ENCODE measurements at regions not wholly inside any gene's neighbourhood (a gene's known extent, or its start where the extent isn't known, plus 50 kb on each side); places are given as distances from the start of the nearest gene placed in this dataset.
"Not testable (repeated sequence)": the region's sequence is repeated elsewhere in the genome, so short reads cannot be mapped to it uniquely, and the experiment has no call there.

DNA sequence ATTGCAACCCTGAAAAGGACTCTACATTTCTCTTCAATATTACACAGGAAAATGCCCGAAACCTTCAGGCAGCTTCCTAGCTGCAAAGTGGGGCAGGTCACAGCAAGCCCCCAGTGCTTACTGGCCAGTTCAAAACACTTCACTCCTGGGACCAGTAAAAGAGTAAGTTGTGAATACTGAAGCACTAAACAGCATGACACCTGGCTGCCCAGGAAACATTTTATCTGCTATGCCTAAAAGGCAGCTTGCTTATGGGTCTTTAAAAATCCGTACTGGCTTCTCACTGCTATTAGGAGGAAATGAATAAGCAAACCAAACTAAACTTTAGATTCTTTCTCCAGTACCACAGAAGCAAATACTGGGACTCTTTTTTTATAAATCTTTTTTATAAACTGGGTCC, 457.9 kb upstream of the ALCAM start:
- no peak for FAIRE-seq
- no peak for DNase-seq (ENCODE audit: insufficient read length, low spot score)

DNA sequence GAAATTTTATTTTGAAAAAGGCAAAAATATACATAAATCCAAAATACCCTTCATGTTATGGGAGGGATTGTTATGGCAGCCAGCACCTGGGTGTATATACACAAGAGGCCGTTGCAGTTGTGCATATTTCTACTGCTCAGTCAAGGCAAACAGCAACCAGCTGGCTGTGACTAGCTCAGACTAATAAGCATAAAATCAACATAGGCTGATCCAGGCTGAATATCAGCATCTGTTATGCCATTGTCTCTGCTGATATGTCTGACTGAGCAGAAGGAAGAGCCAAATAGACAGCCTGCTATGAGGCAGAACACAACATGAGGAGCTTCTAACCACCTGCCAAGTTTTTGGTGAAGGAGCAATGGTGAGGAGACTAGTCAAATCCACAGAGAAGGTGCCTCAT, 457.5 kb upstream of the ALCAM start:
- FAIRE-seq, result no peak
- DNase-seq (ENCODE audit: insufficient read length, low spot score), result no peak

GRCh38 chr3:104909721-104910120, 457.0 kb upstream of the ALCAM start:
- DNase-seq (ENCODE audit: insufficient read length, low spot score), result no peak
- FAIRE-seq, result no peak

GRCh38 chr3:104911376-104911775, 455.3 kb upstream of the ALCAM start:
- DNase-seq (ENCODE audit: insufficient read length, low spot score), result no peak
- no peak for FAIRE-seq

- DNase-seq (ENCODE audit: insufficient read length, low spot score), result no peak
These were observed 449.7 kb upstream of the ALCAM start for GRCh38 chr3:104916971-104917370.

DNA sequence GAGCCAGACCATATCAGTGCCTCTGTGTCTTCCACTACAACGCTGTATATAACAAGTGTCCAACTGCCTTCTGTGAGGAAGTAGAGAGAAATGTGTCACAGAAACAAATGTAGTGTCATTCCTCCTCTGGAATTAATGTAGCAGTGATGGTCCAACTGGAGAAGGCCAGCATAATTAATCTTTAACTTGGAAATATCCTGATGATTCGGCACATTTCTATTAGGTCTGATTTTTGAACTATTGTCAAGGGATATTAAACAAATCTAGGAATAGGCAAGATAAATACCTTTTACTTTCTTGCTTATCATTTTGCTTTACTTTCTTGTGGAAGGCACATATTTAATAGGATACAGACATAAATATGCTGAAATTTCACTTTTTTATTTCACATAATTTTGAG, 446.2 kb upstream of the ALCAM start:
- FAIRE-seq, result no peak

More at GRCh38 chr3:104916971-104917370, 449.7 kb upstream of the ALCAM start:
- FAIRE-seq, result no peak

GRCh38 chr3:104933972-104934371, 432.7 kb upstream of the ALCAM start:
- DNase-seq (ENCODE audit: insufficient read length, low spot score) (no peak), FAIRE-seq (no peak)

More for the DNA sequence above, 446.2 kb upstream of the ALCAM start:
- DNase-seq (ENCODE audit: insufficient read length, low spot score), result no peak

DNA sequence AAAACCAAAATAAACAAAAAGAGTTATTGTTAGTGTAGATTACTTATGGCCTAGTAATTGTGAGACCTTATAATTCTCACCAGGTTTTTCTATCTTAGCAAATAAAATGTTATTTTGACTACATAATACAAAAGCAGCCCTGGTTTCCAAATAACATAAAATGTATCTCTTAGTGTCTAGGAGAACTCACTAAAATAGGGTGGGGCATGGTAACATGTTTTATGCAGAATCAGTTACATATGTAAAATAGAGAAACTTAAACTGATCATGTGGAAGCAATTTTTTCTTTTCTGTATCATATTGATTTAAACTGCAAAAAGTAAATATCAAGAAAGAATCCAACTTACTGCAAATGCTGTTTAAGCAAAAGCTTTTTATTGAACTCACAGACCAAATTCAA, 431.1 kb upstream of the ALCAM start:
- DNase-seq (ENCODE audit: insufficient read length, low spot score), result no peak
- FAIRE-seq, result no peak

DNA sequence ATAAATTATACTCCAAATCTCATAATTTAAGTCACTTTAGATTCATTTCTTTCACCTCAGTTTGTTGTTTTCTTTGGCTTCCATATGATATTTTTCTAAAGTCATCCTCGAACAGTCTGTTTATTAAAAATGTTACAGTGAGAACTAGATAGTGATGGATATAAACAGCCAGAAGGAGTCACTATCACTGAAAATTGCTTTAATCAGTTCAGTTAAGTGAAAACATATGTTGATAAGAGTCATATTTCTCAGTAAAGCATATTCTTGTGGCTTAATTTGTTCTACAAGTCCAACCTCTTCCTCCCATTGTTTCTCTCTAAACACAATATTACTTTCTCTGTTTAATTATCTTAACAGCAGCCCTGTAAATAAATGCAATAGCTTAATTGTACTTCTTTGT, 427.5 kb upstream of the ALCAM start:
- FAIRE-seq, result no peak
- DNase-seq (ENCODE audit: insufficient read length, low spot score), result no peak

GRCh38 chr3:104941785-104942184, 424.9 kb upstream of the ALCAM start:
- DNase-seq (ENCODE audit: insufficient read length, low spot score), result no peak
- no peak for FAIRE-seq

DNA sequence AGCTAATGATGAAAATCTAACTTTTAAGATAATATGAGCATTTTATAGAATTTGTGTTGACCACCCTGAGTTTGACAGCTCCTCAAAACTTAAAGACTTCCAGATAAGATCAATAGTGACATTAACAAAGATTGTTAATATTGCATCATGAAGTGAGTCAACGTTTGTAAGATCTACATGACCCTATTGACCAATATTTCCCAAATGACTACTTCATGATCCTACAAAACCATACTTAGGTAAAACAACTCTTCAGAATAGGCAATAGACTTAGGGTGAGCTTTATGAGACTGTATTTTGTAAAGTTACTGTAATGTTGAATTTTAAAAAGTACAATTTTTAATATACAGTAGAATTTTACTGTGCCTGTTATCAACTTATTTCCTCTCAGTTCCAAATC, 422.7 kb upstream of the ALCAM start:
- DNase-seq (ENCODE audit: insufficient read length, low spot score) (no peak), FAIRE-seq (no peak)

GRCh38 chr3:104947943-104948342, 418.8 kb upstream of the ALCAM start:
- no peak for DNase-seq (ENCODE audit: insufficient read length, low spot score)
- no peak for FAIRE-seq

DNA sequence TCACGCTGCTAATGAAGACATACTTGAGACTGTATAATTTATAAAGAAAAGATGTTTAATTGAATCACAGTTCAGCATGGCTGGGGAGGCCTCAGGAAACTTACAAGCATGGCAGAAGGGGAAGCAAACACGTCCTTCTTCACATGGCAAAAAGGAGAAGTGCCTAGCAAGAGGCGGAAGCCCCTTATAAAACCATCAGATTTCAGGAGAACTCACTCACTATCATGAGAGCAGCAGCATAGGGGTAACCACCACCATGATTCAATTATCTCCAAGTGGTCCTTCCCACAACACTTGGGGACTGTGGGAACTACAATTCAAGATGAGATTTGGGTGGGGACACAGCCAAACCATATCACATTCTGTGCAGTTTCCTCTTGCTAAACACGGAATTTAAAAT, 416.9 kb upstream of the ALCAM start:
- not testable (repeated sequence) for DNase-seq (ENCODE audit: insufficient read length, low spot score); FAIRE-seq

- FAIRE-seq, result no peak
- DNase-seq (ENCODE audit: insufficient read length, low spot score), result no peak
These were observed 415.3 kb upstream of the ALCAM start for GRCh38 chr3:104951426-104951825.

GRCh38 chr3:104952146-104952972, 414.4 kb upstream of the ALCAM start:
- no peak for DNase-seq (ENCODE audit: insufficient read length, low spot score)
- no peak for FAIRE-seq

DNA sequence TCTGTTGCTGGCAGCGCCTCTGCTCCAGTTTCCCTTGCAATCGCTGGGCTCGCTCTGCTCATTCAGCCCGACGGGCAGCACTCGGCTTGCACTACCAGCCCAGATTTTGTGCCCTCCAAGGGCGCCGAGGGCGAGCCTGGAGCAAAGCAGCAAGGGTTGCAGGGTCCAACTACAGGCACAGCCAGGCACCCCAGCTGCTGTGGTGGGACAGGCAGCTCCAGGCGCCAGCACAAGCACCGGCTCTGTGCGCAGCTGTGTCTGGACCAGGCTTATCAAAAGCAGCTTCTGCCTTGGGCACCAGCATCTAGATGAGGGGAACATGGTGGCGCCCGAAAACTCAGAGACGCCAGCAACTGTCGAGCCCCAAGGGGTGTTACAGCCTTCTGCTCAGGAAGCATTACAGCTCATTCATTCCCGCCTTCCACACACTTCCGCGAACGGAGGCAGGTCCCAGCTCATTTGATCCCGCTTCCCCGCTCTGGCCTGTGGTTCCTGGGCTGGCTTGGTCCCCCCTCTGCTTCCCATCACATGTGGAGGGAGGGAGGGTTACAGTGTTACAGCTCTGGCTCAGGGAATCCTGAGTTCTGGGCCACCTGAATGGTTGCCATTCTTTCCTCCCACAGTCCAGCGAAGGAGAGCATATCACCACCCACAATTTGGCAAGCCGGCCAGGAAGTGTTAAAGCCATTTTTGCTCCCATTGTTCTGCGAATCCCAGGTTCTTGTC, 409.9 kb upstream of the ALCAM start:
- DNase-seq (ENCODE audit: insufficient read length, low spot score) (no peak), FAIRE-seq (no peak)

DNA sequence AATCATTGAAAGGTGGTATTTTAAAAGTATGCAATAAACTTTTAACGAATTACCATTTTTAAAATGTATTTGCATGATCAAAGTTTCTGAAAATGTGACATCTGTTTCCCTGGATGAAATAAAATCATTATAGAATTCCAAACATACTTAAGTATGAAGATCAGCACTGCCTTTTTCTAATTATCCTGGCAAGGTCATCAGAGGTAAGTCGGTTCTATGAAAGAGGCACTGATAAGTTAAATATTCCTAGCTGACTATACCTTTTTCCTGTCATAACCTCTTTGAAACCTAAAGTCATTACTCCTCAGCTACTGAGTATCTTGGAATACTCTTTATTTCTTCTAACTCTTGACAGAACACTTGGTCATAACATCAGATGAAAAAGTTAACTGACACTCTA, 406.1 kb upstream of the ALCAM start:
- FAIRE-seq, result no peak
- no peak for DNase-seq (ENCODE audit: insufficient read length, low spot score)

GRCh38 chr3:104961851-104962250, 404.9 kb upstream of the ALCAM start:
- no peak for FAIRE-seq
- DNase-seq (ENCODE audit: insufficient read length, low spot score), result no peak

DNA sequence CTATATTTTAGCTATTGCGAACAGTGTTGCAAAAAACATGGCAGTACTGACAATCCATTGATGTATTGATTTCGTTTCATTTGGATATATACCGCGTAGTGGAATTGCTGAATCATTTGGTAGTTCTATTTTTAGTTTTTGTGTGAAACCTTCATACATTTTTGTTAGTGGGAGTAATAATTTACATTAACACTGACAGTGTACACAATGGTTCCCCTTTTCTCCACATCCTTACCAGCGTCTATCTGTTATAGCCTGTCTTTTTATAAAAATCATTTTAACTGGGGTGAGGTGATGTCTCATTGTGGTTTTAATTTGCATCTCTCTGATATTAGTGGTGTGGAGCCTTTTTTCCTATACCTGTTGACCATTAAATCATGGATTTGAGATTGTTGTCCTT, 392.4 kb upstream of the ALCAM start:
- no peak for DNase-seq (ENCODE audit: insufficient read length, low spot score)
- FAIRE-seq, result no peak

DNA sequence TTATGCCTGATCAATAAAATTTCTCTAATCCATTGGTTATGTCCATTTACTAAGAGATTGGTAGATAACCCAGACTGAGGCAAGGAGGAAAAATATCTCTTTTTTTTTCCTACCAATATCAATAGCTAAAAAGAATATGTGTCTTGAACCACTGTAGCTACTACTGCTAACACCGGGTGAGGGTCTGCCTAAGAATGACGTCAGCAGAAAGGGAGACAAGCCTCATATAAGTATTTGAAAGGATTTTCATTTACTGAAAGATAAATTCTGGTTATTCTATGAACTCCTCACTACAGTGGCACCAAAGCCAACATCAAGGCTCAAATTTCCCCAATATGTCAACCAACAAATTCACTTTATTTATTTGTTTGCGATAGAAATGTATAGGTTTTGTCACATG, 389.0 kb upstream of the ALCAM start:
- FAIRE-seq (no peak), DNase-seq (ENCODE audit: insufficient read length, low spot score) (no peak)

DNA sequence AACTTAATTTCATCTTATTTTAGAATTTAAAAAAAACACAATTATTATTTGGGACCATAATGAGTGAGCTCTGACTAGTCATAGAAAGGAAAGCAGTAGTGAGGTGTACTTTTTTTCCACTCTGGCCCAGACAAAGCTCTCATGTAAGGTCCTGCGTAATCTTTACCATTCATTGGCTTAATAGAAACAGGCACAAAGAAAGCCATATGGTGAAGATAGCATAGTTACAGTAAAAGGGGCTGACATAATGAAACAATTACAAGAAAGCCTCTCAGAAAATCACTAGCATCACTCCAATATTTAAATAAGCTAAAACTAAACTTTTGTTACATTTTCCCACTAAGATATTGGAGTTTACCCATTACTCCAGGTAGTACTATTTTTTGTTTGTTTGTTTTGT, 384.6 kb upstream of the ALCAM start:
- DNase-seq (ENCODE audit: insufficient read length, low spot score) (no peak), FAIRE-seq (no peak)

GRCh38 chr3:104987859-104988258, 378.9 kb upstream of the ALCAM start:
- DNase-seq (ENCODE audit: insufficient read length, low spot score) (no peak), FAIRE-seq (no peak)
